Cardiac muscle cell (in vitro differentiated cells and primary cell): ENCODE measurements at regions not wholly inside any gene's neighbourhood (a gene's known extent, or its start where the extent isn't known, plus 50 kb on each side); places are given as distances from the start of the nearest gene placed in this dataset.

Experiments
- DNase-seq, 2 donors: peaks; one replicate each; pipeline versions ENCODE4 v3.0.0 to v3.0.0-alpha.2; 2010 to 2017; ENCODE audit warnings: low read depth in 1 of 2, low spot score in 1 of 2
- H3K27ac ChIP-seq: fragments of 200-600 bp; sonication (generic); 2 replicates; pipeline ENCODE4 v1.5.1; 2016
- H3K27me3 ChIP-seq: fragments of 200-600 bp; sonication (generic); 2 replicates; pipeline ENCODE4 v1.6.0; 2016; ENCODE audit warnings: control low read depth
- H3K36me3 ChIP-seq: fragments of 200-600 bp; sonication (generic); 2 replicates; pipeline ENCODE4 v1.5.1; 2016; ENCODE audit warnings: control low read depth
- H3K4me1 ChIP-seq: fragments of 200-600 bp; sonication (generic); 2 replicates; pipeline ENCODE4 v1.8.1; 2017; ENCODE audit warnings: low read depth, mild to moderate bottlenecking, mixed run types
- H3K4me3 ChIP-seq: fragments of 200-600 bp; sonication (generic); 2 replicates; pipeline ENCODE4 v1.5.1; 2016; ENCODE audit warnings: mild to moderate bottlenecking
- H3K9me3 ChIP-seq: fragments of 200-600 bp; sonication (generic); 2 replicates; pipeline ENCODE4 v1.5.1; 2017; ENCODE audit warnings: low read depth, mild to moderate bottlenecking, control low read depth
- CTCF ChIP-seq: IDR thresholded peaks from 2 replicates; pipeline ENCODE4 v1.5.1; 2012; ENCODE audit warnings: low read depth, mild to moderate bottlenecking, low read length

DNA sequence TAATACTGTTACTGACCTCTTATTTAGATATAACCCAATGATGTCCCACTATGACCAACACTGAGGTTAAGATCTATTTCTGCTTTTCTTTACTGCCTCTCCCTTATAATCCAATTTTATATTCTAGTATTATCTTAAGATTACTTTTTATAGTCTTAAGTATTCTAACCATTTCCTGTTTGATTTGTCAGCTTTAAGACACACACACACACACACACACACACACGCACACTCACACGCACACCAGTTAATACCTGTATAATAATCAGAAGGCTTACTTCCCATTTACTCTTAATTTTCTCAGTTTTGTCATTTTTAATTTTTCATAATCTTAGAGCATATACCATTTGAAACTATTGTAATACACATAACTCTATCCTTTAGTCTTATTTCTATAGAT, 226.0 kb upstream of the C11orf87 start:
- DNase-seq = peak in 1 of 2 donors; percentile 24
- TF ChIP-seq CTCF = no peak
- Histone ChIP-seq H3K27me3 (no peaks in the 10 kb centered on the region), H3K4me3 (no peak overlapping the region), H3K27ac (no peak overlapping the region), H3K9me3 (no peaks in the 10 kb centered on the region), H3K4me1 (no peaks in the 10 kb centered on the region), H3K36me3 (no peaks in the 10 kb centered on the region)

DNA sequence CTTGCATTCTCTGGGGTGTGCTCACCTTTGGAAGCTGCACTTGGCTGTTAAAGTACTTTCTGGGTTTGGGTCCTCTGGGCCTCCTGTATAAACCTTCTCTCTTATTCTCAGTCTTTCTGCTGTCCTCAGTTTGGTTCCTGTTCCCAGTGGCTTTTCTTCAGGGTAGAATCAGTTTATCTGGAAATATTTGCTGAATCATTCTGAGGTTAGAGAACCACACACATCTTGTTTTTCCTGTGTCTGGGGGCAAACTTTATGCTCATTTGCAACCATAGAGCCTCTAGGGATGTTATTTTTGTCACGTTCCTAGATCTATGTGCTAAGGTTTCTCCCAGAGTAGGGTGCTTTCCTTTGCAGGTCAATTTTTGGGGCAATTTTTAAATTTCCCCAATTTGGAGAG, 224.3 kb upstream of the C11orf87 start:
- Histone ChIP-seq H3K4me1 (no peaks in the 10 kb centered on the region), H3K36me3 (no peaks in the 10 kb centered on the region), H3K27me3 (no peaks in the 10 kb centered on the region), H3K9me3 (no peaks in the 10 kb centered on the region), H3K4me3 (no peak overlapping the region), H3K27ac (no peak overlapping the region)
- no peak for TF ChIP-seq CTCF
- DNase-seq = peak in 1 of 2 donors; percentile 59

DNA sequence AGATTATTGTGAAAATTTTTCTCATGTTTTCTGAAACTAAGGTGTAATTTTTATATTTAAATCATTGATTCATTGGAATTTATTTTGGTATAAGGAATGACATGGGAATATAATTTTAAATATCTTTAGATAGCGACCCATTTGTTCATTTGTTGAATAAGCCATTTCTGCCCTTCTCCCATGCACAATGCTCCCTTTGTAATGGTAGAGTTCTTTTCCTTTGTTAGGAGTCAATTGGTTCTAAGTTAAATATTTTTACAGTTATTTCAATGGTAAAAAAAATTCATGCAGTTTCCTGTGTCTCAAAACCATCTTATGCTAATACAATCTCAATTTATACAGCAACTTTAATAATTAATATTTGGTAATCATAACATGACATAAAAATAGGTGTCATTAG, 218.8 kb upstream of the C11orf87 start:
- TF ChIP-seq CTCF = no peak
- no peaks in the 10 kb centered on the region for H3K27me3 ChIP-seq
- no peak overlapping the region for H3K27ac ChIP-seq
- H3K4me1 ChIP-seq = no peaks in the 10 kb centered on the region
- H3K4me3 ChIP-seq = no peak overlapping the region
- no peak for DNase-seq
- no peaks in the 10 kb centered on the region for H3K9me3 ChIP-seq
- no peaks in the 10 kb centered on the region for H3K36me3 ChIP-seq

GRCh38 chr11:109205312-109205711, 216.7 kb upstream of the C11orf87 start:
- no peak for TF ChIP-seq CTCF
- H3K9me3 ChIP-seq = no peaks in the 10 kb centered on the region
- H3K27me3 ChIP-seq = no peaks in the 10 kb centered on the region
- no peak for DNase-seq
- no peak overlapping the region for H3K4me3 ChIP-seq
- no peaks in the 10 kb centered on the region for H3K4me1 ChIP-seq
- H3K36me3 ChIP-seq = no peaks in the 10 kb centered on the region
- no peak overlapping the region for H3K27ac ChIP-seq

- no peaks in the 10 kb centered on the region for H3K9me3 ChIP-seq
- no peak for TF ChIP-seq CTCF
Measured at GRCh38 chr11:109208121-109208520, 213.9 kb upstream of the C11orf87 start.

GRCh38 chr11:109209572-109209971, 212.4 kb upstream of the C11orf87 start:
- no peak overlapping the region for H3K27ac ChIP-seq
- H3K27me3 ChIP-seq = no peaks in the 10 kb centered on the region
- no peak for TF ChIP-seq CTCF
- DNase-seq = no peak
- no peaks in the 10 kb centered on the region for H3K4me1 ChIP-seq
- H3K9me3 ChIP-seq = no peaks in the 10 kb centered on the region
- no peak overlapping the region for H3K4me3 ChIP-seq
- H3K36me3 ChIP-seq = no peaks in the 10 kb centered on the region

More at GRCh38 chr11:109208121-109208520, 213.9 kb upstream of the C11orf87 start:
- Histone ChIP-seq H3K36me3 (no peaks in the 10 kb centered on the region), H3K27me3 (no peaks in the 10 kb centered on the region), H3K27ac (no peak overlapping the region), H3K4me3 (no peak overlapping the region), H3K4me1 (no peaks in the 10 kb centered on the region)
- no peak for DNase-seq
